ENCODE measurements at regions not wholly inside any gene's neighbourhood (a gene's known extent, or its start where the extent isn't known, plus 50 kb on each side); places are given as distances from the start of the nearest gene placed in this dataset.
A peak's percentile ranks its signal among the peaks of the same experiment; 100 is the strongest.

- in situ Hi-C loops (cut with MboI) (no loop called here), intact Hi-C loops (cut with micrococcal nuclease; ENCODE audit: unreplicated experiment) (no loop called here)
- BruUV-seq (replicated peaks): no TSS peak
- no peaks in the 10 kb centered on the region for H3K36me3 ChIP-seq (ENCODE audit: control insufficient read depth in 2 of 2, insufficient read depth in 2 of 2, low read length in 1 of 2)
- RAD21 ChIA-PET (ENCODE audit: unreplicated experiment): no interaction called here
- 77% methylated on average over 15 of the region's 16 CpGs for WGBS (ENCODE audit: insufficient coverage, insufficient replicate concordance, low lambda C conversion rate, missing lambda C conversion rate)
- FAIRE-seq (no peak), DNase-seq (ENCODE audit: low read depth, low spot score) (no peak), ATAC-seq (no peak)
- no peaks in the 10 kb centered on the region for H3K4me1 ChIP-seq (ENCODE audit: control insufficient read depth, insufficient read depth, low read length)
- CTCF ChIA-PET: no interaction called here
- no peak for TF ChIP-seq CUX1 (IDR thresholded peaks at IDR 0.05; ENCODE audit: insufficient replicate concordance, low read depth, low read length)
- TF ChIP-seq EGR1 (IDR thresholded peaks at IDR 0.05; ENCODE audit: borderline replicate concordance in 1 of 2, low read depth in 2 of 2, low read length in 2 of 2): no peak
- no peak for TF ChIP-seq USF2 (IDR thresholded peaks at IDR 0.05; ENCODE audit: borderline replicate concordance, low read depth, low read length)
- H4K20me1 ChIP-seq (ENCODE audit: control insufficient read depth, insufficient read depth): no peaks in the 10 kb centered on the region
- POLR2A ChIA-PET: no interaction called here
- SMC1A ChIA-PET (ENCODE audit: uncharacterized antibody, unreplicated experiment): no interaction called here
- H3K79me2 ChIP-seq (ENCODE audit: control insufficient read depth, insufficient read depth, low read length): no peaks in the 10 kb centered on the region
- no peaks in the 10 kb centered on the region for H3K27me3 ChIP-seq (replicated peaks in 1 of 2; ENCODE audit: control insufficient read depth in 2 of 2, insufficient read depth in 2 of 2, low read length in 1 of 2)
- no peaks in the 10 kb centered on the region for H3K9me3 ChIP-seq (replicated peaks; ENCODE audit: control insufficient read depth, insufficient read depth, low read length)
- H3K27ac ChIP-seq (ENCODE audit: control insufficient read depth, insufficient read depth): no peak overlapping the region
- H3K9ac ChIP-seq (ENCODE audit: control insufficient read depth, insufficient read depth, low read length): no peak overlapping the region
- peak overlapping the region; percentile 3; the same call in 1 of the 2 replicates for H2AFZ ChIP-seq (ENCODE audit: control insufficient read depth, low read depth, low read length)
- peak overlapping the region; percentile 40; the same call in 1 of the 2 replicates for H3K4me3 ChIP-seq
- no peak overlapping the region for H3K4me2 ChIP-seq (ENCODE audit: control insufficient read depth, insufficient read depth)
Observed at GRCh38 chr2:118309257-118309945, 221.1 kb downstream of the INSIG2 start.

Measured in GM12878 (cell line).